Pancreas (tissue), 10 donors: ENCODE measurements at regions not wholly inside any gene's neighbourhood (a gene's known extent, or its start where the extent isn't known, plus 50 kb on each side); places are given as distances from the start of the nearest gene placed in this dataset.
"Not testable (repeated sequence)": the region's sequence is repeated elsewhere in the genome, so short reads cannot be mapped to it uniquely, and the experiment has no call there.

Source experiments
- ATAC-seq, 4 donors: fragments of 200-7000 bp; cut with Tn5 transposase; one replicate each; pipeline versions ENCODE4 v1.8.0 to v1.9.1; 2020; ENCODE audit warnings: mild to moderate bottlenecking in 4 of 4, moderate library complexity in 4 of 4
- DNase-seq, 6 donors: peaks; one replicate each; pipeline ENCODE4 v3.0.0-alpha.2; 2020
- FAIRE-seq: peaks from 2 replicates; lab custom pipeline; 2012; peaks lifted over from hg19 to GRCh38; lab: Jason Lieb, UNC
- H3K27ac ChIP-seq, 4 donors: fragments of 200-600 bp; sonication (generic); 1 replicate in 3 of 4; 2 replicates in 1 of 4; pipeline versions ENCODE4 v1.5.0 to v1.8.0; 2020
- H3K27me3 ChIP-seq, 4 donors: fragments of 200-600 bp; one replicate each; pipeline ENCODE4 v1.8.0; 2021
- H3K36me3 ChIP-seq, 3 donors: fragments of 200-600 bp; sonication (generic) in 1 of 3; one replicate each; pipeline versions ENCODE4 v1.5.0 to v1.8.0; 2020 to 2021
- H3K4me1 ChIP-seq, 3 donors: fragments of 200-600 bp; one replicate each; pipeline ENCODE4 v1.8.0; 2021
- H3K4me3 ChIP-seq, 4 donors: fragments of 200-600 bp; sonication (generic) in 2 of 4; one replicate each; pipeline versions ENCODE4 v1.5.0 to v1.8.0; 2020 to 2021
- H3K9me3 ChIP-seq, 4 donors: fragments of 200-600 bp; one replicate each; pipeline ENCODE4 v1.8.0; 2021
- WGBS, 2 donors: extraction: QIAGEN DNeasy Blood & Tissue Kit; methylation state at CpG; one replicate each; pipeline ENCODE4 v1.1.7; 2013; 5-methylcytosine and 5-hydroxymethylcytosine counted together
- intact Hi-C, 3 donors: fragments of 100-400 bp; cut with DNase I; formaldehyde crosslinking; loops; one replicate each; pipeline versions ENCODE4 v1.11.1 to v1.14.2; 2022
- TF ChIP-seq, protein P1 (sequence below), 4 donors: fragments of 200-600 bp; sonication (generic) in 3 of 4; IDR thresholded peaks; one replicate each; pipeline versions ENCODE4 v1.5.0 to v1.8.0; 2021; ENCODE audit warnings: antibody characterized with exemption in 4 of 4
- donor health status: healthy with polysubstance abuse.
- donor health status: DM: no; HTN: no; CAD: no; lungs with moderate emphysema.
- donor health status: DM: no; HTN: no; CAD: no.
- donor health status: control.
- donor health status: control.
- donor health status: Bipolar disorder and iron deficiency.
- donor health status: DM: yes; HTN: yes; CAD: no.
- donor health status: DM: no; HTN: no; CAD: no.
- donor health status: DM: no; HTN: no; CAD: no.
- donor health status: DM: yes; HTN: yes; CAD: no.

DNA sequence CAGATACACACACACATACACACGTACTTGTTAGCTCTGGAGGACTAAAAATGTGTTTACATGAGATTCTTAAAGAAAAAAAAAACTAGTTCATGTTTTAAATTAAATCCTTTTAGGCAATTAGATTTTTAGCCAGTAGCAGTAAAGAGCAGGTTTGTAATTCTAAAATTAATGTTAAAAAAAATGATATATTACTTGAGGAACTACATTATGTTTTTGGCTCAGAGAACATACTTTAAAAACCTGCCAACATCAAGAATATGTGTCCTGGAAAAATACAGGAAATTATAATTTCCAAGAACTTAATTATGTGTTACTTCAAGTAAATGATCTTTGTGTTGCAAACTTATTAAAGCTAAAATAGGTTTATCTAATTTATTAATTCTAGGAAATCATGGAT lies 594.3 kb upstream of the PCDH7 start:
- no peak for FAIRE-seq

DNA sequence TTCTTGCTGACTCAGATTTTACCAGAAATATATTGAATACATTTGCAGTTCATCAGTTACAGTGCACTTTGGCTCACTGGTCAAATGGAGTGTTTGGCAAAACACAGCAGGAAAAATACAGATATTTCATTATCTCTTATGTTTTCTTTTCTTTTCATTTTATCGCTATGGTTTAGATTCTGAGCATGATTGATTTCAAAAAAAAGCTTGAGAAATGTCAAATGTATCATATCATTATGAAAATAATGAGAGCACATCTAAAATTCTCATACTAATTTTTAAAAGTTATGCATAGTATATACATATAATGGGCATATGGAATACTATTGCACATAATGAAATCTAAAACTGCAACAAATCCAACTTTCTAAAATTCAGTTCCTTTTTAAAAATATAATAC lies 593.8 kb upstream of the PCDH7 start:
- Histone ChIP-seq H3K27me3 (no peaks in the 10 kb centered on the region), H3K9me3 (no peaks in the 10 kb centered on the region), H3K27ac (no peak overlapping the region), H3K36me3 (no peaks in the 10 kb centered on the region), H3K4me3 (no peak overlapping the region), H3K4me1 (no peaks in the 10 kb centered on the region)
- DNase-seq (no peak), FAIRE-seq (no peak), ATAC-seq (no peak)
- TF ChIP-seq, protein P1, sequence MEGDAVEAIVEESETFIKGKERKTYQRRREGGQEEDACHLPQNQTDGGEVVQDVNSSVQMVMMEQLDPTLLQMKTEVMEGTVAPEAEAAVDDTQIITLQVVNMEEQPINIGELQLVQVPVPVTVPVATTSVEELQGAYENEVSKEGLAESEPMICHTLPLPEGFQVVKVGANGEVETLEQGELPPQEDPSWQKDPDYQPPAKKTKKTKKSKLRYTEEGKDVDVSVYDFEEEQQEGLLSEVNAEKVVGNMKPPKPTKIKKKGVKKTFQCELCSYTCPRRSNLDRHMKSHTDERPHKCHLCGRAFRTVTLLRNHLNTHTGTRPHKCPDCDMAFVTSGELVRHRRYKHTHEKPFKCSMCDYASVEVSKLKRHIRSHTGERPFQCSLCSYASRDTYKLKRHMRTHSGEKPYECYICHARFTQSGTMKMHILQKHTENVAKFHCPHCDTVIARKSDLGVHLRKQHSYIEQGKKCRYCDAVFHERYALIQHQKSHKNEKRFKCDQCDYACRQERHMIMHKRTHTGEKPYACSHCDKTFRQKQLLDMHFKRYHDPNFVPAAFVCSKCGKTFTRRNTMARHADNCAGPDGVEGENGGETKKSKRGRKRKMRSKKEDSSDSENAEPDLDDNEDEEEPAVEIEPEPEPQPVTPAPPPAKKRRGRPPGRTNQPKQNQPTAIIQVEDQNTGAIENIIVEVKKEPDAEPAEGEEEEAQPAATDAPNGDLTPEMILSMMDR (IDR thresholded peaks at IDR 0.05) = no peak
- WGBS, 2 donors = 54 to 66% methylated on average over 1 of the region's 1 CpG
- intact Hi-C loops = no loop called here

More for the DNA sequence above, 594.3 kb upstream of the PCDH7 start:
- no peaks in the 10 kb centered on the region for H3K4me1 ChIP-seq
- H3K36me3 ChIP-seq = no peaks in the 10 kb centered on the region
- H3K27ac ChIP-seq = no peak overlapping the region
- H3K27me3 ChIP-seq = no peaks in the 10 kb centered on the region
- WGBS, 2 donors = 21 to 53% methylated on average over 1 of the region's 1 CpG
- TF ChIP-seq, protein P1 (IDR thresholded peaks at IDR 0.05) = no peak
- DNase-seq = no peak
- no peaks in the 10 kb centered on the region for H3K9me3 ChIP-seq
- ATAC-seq = no peak
- H3K4me3 ChIP-seq = no peak overlapping the region
- intact Hi-C loops = no loop called here

- WGBS, 2 donors = 54 to 70% methylated on average over 5 of the region's 5 CpGs
- DNase-seq, H3K9me3 ChIP-seq, FAIRE-seq, H3K4me1 ChIP-seq, H3K4me3 ChIP-seq, H3K27ac ChIP-seq, ATAC-seq, H3K27me3 ChIP-seq, intact Hi-C loops, H3K36me3 ChIP-seq: not testable (repeated sequence)
These were observed 571.3 kb upstream of the PCDH7 start for GRCh38 chr4:30148828-30149227.

DNA sequence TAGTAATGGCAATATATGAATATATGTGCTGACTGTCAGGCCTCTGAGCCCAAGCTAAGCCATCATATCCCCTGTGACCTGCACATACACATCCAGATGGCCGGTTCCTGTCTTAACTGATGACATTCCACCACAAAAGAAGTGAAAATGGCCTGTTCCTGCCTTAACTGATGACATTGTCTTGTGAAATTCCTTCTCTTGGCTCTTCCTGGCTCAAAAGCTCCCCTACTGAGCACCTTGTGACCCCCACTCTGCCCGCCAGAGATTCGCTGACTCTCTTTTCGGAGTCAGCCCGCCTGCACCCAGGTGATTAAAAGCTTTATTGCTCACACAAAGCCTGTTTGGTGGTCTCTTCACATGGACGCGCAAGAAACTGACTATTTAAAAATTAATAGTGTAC lies 570.6 kb upstream of the PCDH7 start:
- H3K4me1 ChIP-seq, intact Hi-C loops, H3K36me3 ChIP-seq, H3K9me3 ChIP-seq, ATAC-seq, DNase-seq, H3K4me3 ChIP-seq, H3K27me3 ChIP-seq, H3K27ac ChIP-seq, FAIRE-seq: not testable (repeated sequence)
- WGBS, 2 donors = 61 to 71% methylated on average over 7 of the region's 7 CpGs

GRCh38 chr4:30153427-30153826 lies 566.7 kb upstream of the PCDH7 start:
- no peaks in the 10 kb centered on the region for H3K36me3 ChIP-seq
- intact Hi-C loops = no loop called here
- FAIRE-seq (no peak), DNase-seq (peak in 1 of 6 donors; percentile 16), ATAC-seq (no peak)
- H3K27ac ChIP-seq = no peak overlapping the region
- H3K9me3 ChIP-seq = no peaks in the 10 kb centered on the region
- H3K4me1 ChIP-seq = no peaks in the 10 kb centered on the region
- TF ChIP-seq, protein P1 (IDR thresholded peaks at IDR 0.05) = no peak
- 40 to 52% methylated on average over 2 of the region's 2 CpGs for whole genome bisulfite sequencing, 2 donors
- no peak overlapping the region for H3K4me3 ChIP-seq
- H3K27me3 ChIP-seq = no peaks in the 10 kb centered on the region

DNA sequence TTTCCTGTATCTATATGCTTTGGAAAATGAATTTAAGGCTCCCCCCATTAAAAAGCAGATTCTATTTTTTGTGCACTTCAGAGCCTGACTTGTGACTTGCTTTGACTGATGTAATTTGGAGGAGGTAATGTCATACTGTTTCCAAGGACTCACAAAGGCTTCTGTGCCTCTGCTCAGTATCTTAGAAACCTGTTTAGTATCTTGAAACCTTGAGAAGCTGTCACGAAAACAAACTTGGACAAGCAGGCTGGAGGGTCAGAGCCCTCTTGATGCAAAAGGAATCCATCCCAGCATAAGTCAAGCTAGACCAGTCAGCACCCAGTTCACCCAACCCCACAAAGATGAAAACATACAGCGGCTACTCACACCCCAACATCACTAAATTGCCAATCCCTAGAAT lies 560.0 kb upstream of the PCDH7 start:
- TF ChIP-seq, protein P1 (IDR thresholded peaks at IDR 0.05) = no peak
- no peaks in the 10 kb centered on the region for H3K36me3 ChIP-seq
- no peak overlapping the region for H3K27ac ChIP-seq
- whole genome bisulfite sequencing, 2 donors = 46 to 55% methylated on average over 2 of the region's 2 CpGs
- no peaks in the 10 kb centered on the region for H3K4me1 ChIP-seq
- H3K4me3 ChIP-seq = no peak overlapping the region
- ATAC-seq (no peak), FAIRE-seq (no peak), DNase-seq (no peak)
- no peaks in the 10 kb centered on the region for H3K9me3 ChIP-seq
- intact Hi-C loops = no loop called here
- H3K27me3 ChIP-seq = no peaks in the 10 kb centered on the region
